ENCODE measurements at regions not wholly inside any gene's neighbourhood (a gene's known extent, or its start where the extent isn't known, plus 50 kb on each side); places are given as distances from the start of the nearest gene placed in this dataset.

GRCh38 chr13:87207280-87208003 is 463.7 kb upstream of the SLITRK5 start:
- in situ Hi-C loops (cut with HindIII; ENCODE audit: low pct_unique_long_range_greater_than_20kb, low sequenced_read_pairs) (no loop called here), intact Hi-C loops (cut with micrococcal nuclease; ENCODE audit: unreplicated experiment) (no loop called here)
- BruUV-seq (replicated peaks): no TSS peak
- Histone ChIP-seq H3K27me3 (ENCODE audit: control insufficient read depth, insufficient read depth, low read length) (no peaks in the 10 kb centered on the region), H3K27ac (ENCODE audit: low read length) (no peak overlapping the region), H3K36me3 (ENCODE audit: control insufficient read depth, insufficient read depth, low read length) (no peaks in the 10 kb centered on the region), H3K4me1 (ENCODE audit: control insufficient read depth, insufficient read depth, low read length) (no peaks in the 10 kb centered on the region), H3K9me3 (ENCODE audit: control insufficient read depth, insufficient read depth, low read depth, low read length) (no peaks in the 10 kb centered on the region), H3K4me3 (ENCODE audit: low read depth in 2 of 2, low read length in 2 of 2) (no peak overlapping the region)
- DNase-seq (ENCODE audit: low read depth, low spot score): no peak
- ATAC-seq: no peak
- POLR2A ChIA-PET: no interaction called here
- CTCF ChIA-PET: no interaction called here
- TF ChIP-seq TCF7L2 (IDR thresholded peaks at IDR 0.05; ENCODE audit: low read depth, low read length) (no peak), POLR2AphosphoS5 (IDR thresholded peaks at IDR 0.05; ENCODE audit: low read depth, low read length) (no peak), REST (IDR thresholded peaks at IDR 0.05; ENCODE audit: insufficient read depth in 1 of 2, low read depth in 2 of 2, low read length in 1 of 2) (no peak), SIN3A (IDR thresholded peaks at IDR 0.05; ENCODE audit: borderline replicate concordance, insufficient read depth, low read depth, low read length) (no peak), CTCF (IDR thresholded peaks at IDR 0.05) (no peak)

GRCh38 chr13:87208636-87209035 is 462.5 kb upstream of the SLITRK5 start:
- intact Hi-C loops (cut with micrococcal nuclease; ENCODE audit: unreplicated experiment): no loop called here

GRCh38 chr13:87234981-87235380 is 436.2 kb upstream of the SLITRK5 start:
- BruUV-seq (replicated peaks): no TSS peak
- TF ChIP-seq SIN3A (IDR thresholded peaks at IDR 0.05; ENCODE audit: borderline replicate concordance, insufficient read depth, low read depth, low read length): no peak
- TF ChIP-seq REST (IDR thresholded peaks at IDR 0.05; ENCODE audit: insufficient read depth in 1 of 2, low read depth in 2 of 2, low read length in 1 of 2): no peak
- no peak for TF ChIP-seq POLR2AphosphoS5 (IDR thresholded peaks at IDR 0.05; ENCODE audit: low read depth, low read length)
- no peak for TF ChIP-seq TCF7L2 (IDR thresholded peaks at IDR 0.05; ENCODE audit: low read depth, low read length)
- TF ChIP-seq CTCF (IDR thresholded peaks at IDR 0.05): no peak
- Histone ChIP-seq H3K9me3 (ENCODE audit: control insufficient read depth, insufficient read depth, low read depth, low read length) (no peaks in the 10 kb centered on the region), H3K4me1 (ENCODE audit: control insufficient read depth, insufficient read depth, low read length) (no peaks in the 10 kb centered on the region), H3K27me3 (ENCODE audit: control insufficient read depth, insufficient read depth, low read length) (no peaks in the 10 kb centered on the region), H3K27ac (ENCODE audit: low read length) (no peak overlapping the region), H3K36me3 (ENCODE audit: control insufficient read depth, insufficient read depth, low read length) (no peaks in the 10 kb centered on the region), H3K4me3 (ENCODE audit: low read depth in 2 of 2, low read length in 2 of 2) (no peak overlapping the region)
- intact Hi-C loops (cut with micrococcal nuclease; ENCODE audit: unreplicated experiment) (no loop called here), in situ Hi-C loops (cut with HindIII; ENCODE audit: low pct_unique_long_range_greater_than_20kb, low sequenced_read_pairs) (no loop called here)
- ChIA-PET POLR2A (no interaction called here), CTCF (no interaction called here)
- ATAC-seq: no peak
- DNase-seq (ENCODE audit: low read depth, low spot score): no peak

More at GRCh38 chr13:87208636-87209035, 462.5 kb upstream of the SLITRK5 start:
- no peak for TF ChIP-seq POLR2AphosphoS5 (IDR thresholded peaks at IDR 0.05; ENCODE audit: low read depth, low read length)
- no peak overlapping the region for H3K4me3 ChIP-seq (ENCODE audit: low read depth in 2 of 2, low read length in 2 of 2)
- no peaks in the 10 kb centered on the region for H3K36me3 ChIP-seq (ENCODE audit: control insufficient read depth, insufficient read depth, low read length)
- no peaks in the 10 kb centered on the region for H3K4me1 ChIP-seq (ENCODE audit: control insufficient read depth, insufficient read depth, low read length)
- ATAC-seq (no peak), DNase-seq (ENCODE audit: low read depth, low spot score) (no peak)
- ChIA-PET CTCF (no interaction called here), POLR2A (no interaction called here)
- no peaks in the 10 kb centered on the region for H3K9me3 ChIP-seq (ENCODE audit: control insufficient read depth, insufficient read depth, low read depth, low read length)
- in situ Hi-C loops (cut with HindIII; ENCODE audit: low pct_unique_long_range_greater_than_20kb, low sequenced_read_pairs): no loop called here
- BruUV-seq (replicated peaks): no TSS peak
- no peak overlapping the region for H3K27ac ChIP-seq (ENCODE audit: low read length)
- no peaks in the 10 kb centered on the region for H3K27me3 ChIP-seq (ENCODE audit: control insufficient read depth, insufficient read depth, low read length)
